OCI-LY3 (cell line): ENCODE measurements at regions not wholly inside any gene's neighbourhood (a gene's known extent, or its start where the extent isn't known, plus 50 kb on each side); places are given as distances from the start of the nearest gene placed in this dataset.

ENCODE experiments used
- H2AFZ ChIP-seq: fragments of 200-600, 300-600 bp; shearing (Covaris generic); 2 replicates; pipeline ENCODE4 v1.6.0; 2014; ENCODE audit warnings: antibody characterized with exemption, low read depth, low read length
- H3K27ac ChIP-seq: fragments of 200-600, 300-600 bp; sonication (generic); 2 replicates; pipeline ENCODE4 v1.5.1; 2014; ENCODE audit warnings: mild to moderate bottlenecking, low read length, moderate library complexity, mixed read lengths
- H3K27me3 ChIP-seq: fragments of 200-600, 300-600 bp; sonication (generic); 2 replicates; pipeline ENCODE4 v1.6.1; 2014; ENCODE audit warnings: low read depth, low read length, mixed read lengths
- H3K36me3 ChIP-seq: fragments of 200-600, 300-600 bp; sonication (generic); replicated peaks from 2 replicates; pipeline ENCODE3; 2014; ENCODE audit warnings: low read depth, low read length, mixed read lengths
- H3K4me1 ChIP-seq: fragments of 300-600, 200-600 bp; sonication (generic); 2 replicates; pipeline ENCODE4 v1.6.1; 2014; ENCODE audit warnings: low read length, mixed read lengths
- H3K4me2 ChIP-seq: fragments of 200-600, 300-600 bp; sonication (generic); 2 replicates; pipeline ENCODE4 v1.6.1; 2014; ENCODE audit warnings: low read length, mixed read lengths
- H3K4me3 ChIP-seq: fragments of 300-600, 200-600 bp; sonication (generic); 2 replicates; pipeline ENCODE4 v1.5.1; 2014; ENCODE audit warnings: antibody characterized with exemption, mild to moderate bottlenecking, low read length, moderate library complexity
- H3K79me2 ChIP-seq: fragments of 300-600, 200-600 bp; shearing (Covaris generic); 2 replicates; pipeline ENCODE4 v1.6.1; 2014; ENCODE audit warnings: mild to moderate bottlenecking, low read length, mixed read lengths
- H3K9ac ChIP-seq: fragments of 300-600, 200-600 bp; shearing (Covaris generic); 2 replicates; pipeline ENCODE4 v1.6.0; 2014; ENCODE audit warnings: mild to moderate bottlenecking, low read length, moderate library complexity
- H3K9me3 ChIP-seq: fragments of 200-600, 300-600 bp; shearing (Covaris generic); 2 replicates; pipeline ENCODE4 v1.6.1; 2014; ENCODE audit warnings: low read length, mixed read lengths; ENCODE audit not compliant: insufficient read depth
- H4K20me1 ChIP-seq: fragments of 200-600, 300-600 bp; sonication (generic); 2 replicates; pipeline ENCODE4 v1.6.1; 2016; ENCODE audit warnings: low read length, mixed read lengths; ENCODE audit not compliant: insufficient read depth
- CTCF ChIP-seq: fragments of 200-600, 300-600 bp; sonication (generic); IDR thresholded peaks from 2 replicates; pipeline ENCODE4 v1.5.1; 2014; ENCODE audit warnings: antibody characterized with exemption, low read length, low read depth
- EZH2phosphoT487 ChIP-seq: fragments of 200-600 bp; shearing (Covaris generic); IDR thresholded peaks from 2 replicates; pipeline ENCODE4 v1.6.1; 2018; ENCODE audit warnings: antibody characterized with exemption, mixed run types, low read depth

- H3K36me3 ChIP-seq = no peaks in the 10 kb centered on the region
- H3K27me3 ChIP-seq = no peaks in the 10 kb centered on the region
- H3K9me3 ChIP-seq = no peaks in the 10 kb centered on the region
- no peak overlapping the region for H3K9ac ChIP-seq
- H3K4me1 ChIP-seq = no peaks in the 10 kb centered on the region
- no peak overlapping the region for H3K4me2 ChIP-seq
- no peak overlapping the region for H2AFZ ChIP-seq
- TF ChIP-seq CTCF = no peak
- no peak for TF ChIP-seq EZH2phosphoT487
- H3K4me3 ChIP-seq = no peak overlapping the region
- H3K27ac ChIP-seq = no peak overlapping the region
- no peaks in the 10 kb centered on the region for H3K79me2 ChIP-seq
- no peaks in the 10 kb centered on the region for H4K20me1 ChIP-seq
Observed at GRCh38 chr6:138576313-138576712, 77.0 kb upstream of the NHSL1 start.

DNA sequence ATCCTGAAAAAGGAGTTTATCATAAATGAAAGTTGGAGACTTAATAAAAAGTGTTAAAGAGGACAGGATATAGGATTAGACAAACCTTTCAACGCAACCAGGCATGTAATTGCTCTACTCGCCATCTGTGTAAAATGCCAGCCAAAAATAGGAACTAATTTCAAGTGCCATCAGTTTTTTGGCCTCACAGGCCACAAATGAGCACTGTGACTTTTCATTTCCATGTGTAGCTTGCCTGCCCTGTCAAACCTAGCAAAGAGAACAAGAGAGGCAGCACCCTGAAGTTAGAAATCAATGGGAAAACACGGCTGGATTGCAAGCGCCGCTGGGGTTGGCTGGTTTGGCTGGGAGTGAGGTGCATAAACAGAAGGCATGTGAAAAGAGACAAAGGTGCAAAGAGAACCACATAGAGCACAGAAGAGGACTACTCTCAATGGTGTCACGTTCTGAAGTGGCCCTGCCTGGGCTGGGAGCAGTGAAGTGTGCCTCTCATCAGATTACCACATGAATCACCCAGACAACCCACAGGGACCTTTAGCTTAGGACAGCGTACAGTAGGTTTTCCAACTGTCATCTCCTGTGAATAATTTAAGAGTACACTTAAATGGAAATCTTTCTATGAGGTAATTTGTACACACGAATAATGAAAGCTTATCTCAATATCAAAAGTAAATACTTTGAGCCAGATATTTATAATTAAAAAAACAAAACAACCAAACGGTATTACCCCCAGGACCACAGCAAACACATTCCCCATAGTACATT is 78.0 kb upstream of the NHSL1 start:
- no peaks in the 10 kb centered on the region for H4K20me1 ChIP-seq
- no peaks in the 10 kb centered on the region for H3K79me2 ChIP-seq
- H3K4me1 ChIP-seq = no peaks in the 10 kb centered on the region
- no peak overlapping the region for H3K4me3 ChIP-seq
- no peaks in the 10 kb centered on the region for H3K9me3 ChIP-seq
- no peaks in the 10 kb centered on the region for H3K36me3 ChIP-seq
- H2AFZ ChIP-seq = no peak overlapping the region
- H3K27me3 ChIP-seq = no peaks in the 10 kb centered on the region
- no peak overlapping the region for H3K9ac ChIP-seq
- H3K27ac ChIP-seq = no peak overlapping the region
- H3K4me2 ChIP-seq = no peak overlapping the region
- TF ChIP-seq CTCF = no peak
- TF ChIP-seq EZH2phosphoT487 = no peak

GRCh38 chr6:138580040-138580439 is 80.7 kb upstream of the NHSL1 start:
- H3K36me3 ChIP-seq = no peaks in the 10 kb centered on the region
- no peaks in the 10 kb centered on the region for H3K27me3 ChIP-seq
- H3K4me1 ChIP-seq = no peaks in the 10 kb centered on the region
- H3K4me3 ChIP-seq = no peak overlapping the region
- no peaks in the 10 kb centered on the region for H3K79me2 ChIP-seq
- no peak for TF ChIP-seq EZH2phosphoT487
- TF ChIP-seq CTCF = no peak
- H3K9ac ChIP-seq = no peak overlapping the region
- no peak overlapping the region for H3K4me2 ChIP-seq
- H3K9me3 ChIP-seq = no peaks in the 10 kb centered on the region
- no peaks in the 10 kb centered on the region for H4K20me1 ChIP-seq
- no peak overlapping the region for H3K27ac ChIP-seq
- no peak overlapping the region for H2AFZ ChIP-seq

DNA sequence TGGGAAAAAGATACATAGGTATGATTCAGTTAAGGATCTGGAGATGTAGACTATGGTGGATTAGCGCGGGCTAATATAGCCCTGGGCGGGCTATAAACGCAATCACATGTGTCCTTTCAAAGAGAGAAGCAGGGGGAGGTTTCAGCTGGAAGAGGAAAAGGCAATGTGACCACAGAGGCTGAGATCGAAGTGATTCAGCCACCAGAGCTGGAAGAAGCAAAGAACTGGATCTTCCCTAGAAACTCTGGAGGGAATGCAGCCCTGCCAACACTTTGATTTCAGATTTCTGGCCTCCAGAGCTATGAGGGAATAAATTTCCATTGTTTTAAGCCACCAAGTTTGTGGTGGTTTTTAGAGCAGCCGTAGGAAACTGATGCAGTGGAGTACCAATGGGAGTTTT is 81.5 kb upstream of the NHSL1 start:
- H3K4me3 ChIP-seq = no peak overlapping the region
- no peak overlapping the region for H3K4me2 ChIP-seq
- H3K36me3 ChIP-seq = no peaks in the 10 kb centered on the region
- no peak overlapping the region for H3K27ac ChIP-seq
- no peaks in the 10 kb centered on the region for H3K79me2 ChIP-seq
- no peaks in the 10 kb centered on the region for H3K4me1 ChIP-seq
- H3K9me3 ChIP-seq = no peaks in the 10 kb centered on the region
- TF ChIP-seq EZH2phosphoT487 = no peak
- no peak for TF ChIP-seq CTCF
- H3K9ac ChIP-seq = no peak overlapping the region
- no peaks in the 10 kb centered on the region for H4K20me1 ChIP-seq
- no peak overlapping the region for H2AFZ ChIP-seq
- no peaks in the 10 kb centered on the region for H3K27me3 ChIP-seq
